CD4-positive, alpha-beta T cell treated with Interleukin-17A for 1 hour (primary cell): ENCODE measurements at regions not wholly inside any gene's neighbourhood (a gene's known extent, or its start where the extent isn't known, plus 50 kb on each side); places are given as distances from the start of the nearest gene placed in this dataset.
"Not testable (repeated sequence)": the region's sequence is repeated elsewhere in the genome, so short reads cannot be mapped to it uniquely, and the experiment has no call there.

Experiments
- DNase-seq: peaks from one replicate; pipeline ENCODE4 v3.0.0-alpha.2; 2020

- not testable (repeated sequence) for DNase-seq
These were observed 82.0 kb upstream of the CMKLR1 start for GRCh38 chr12:108421082-108421481.

GRCh38 chr12:108420421-108420820 is 81.3 kb upstream of the CMKLR1 start:
- DNase-seq: not testable (repeated sequence)

DNA sequence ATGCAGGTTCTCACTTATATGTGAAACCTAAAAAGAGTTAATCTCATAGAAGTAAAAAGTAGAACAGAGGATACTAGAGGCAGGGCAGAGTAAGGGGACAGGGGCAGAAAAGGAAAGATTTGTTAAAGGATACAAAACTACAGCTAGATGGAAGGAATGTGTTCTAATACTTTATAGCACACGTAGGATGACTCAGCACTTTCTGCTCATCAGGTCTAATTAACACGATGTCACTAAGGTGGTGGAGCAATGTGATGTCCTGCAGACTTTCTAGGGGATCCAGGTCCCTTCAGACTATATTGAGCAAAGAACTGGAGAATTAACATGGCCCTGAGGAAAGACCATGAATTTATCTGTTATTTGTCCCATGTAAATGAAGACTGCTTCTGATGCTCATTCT is 80.8 kb upstream of the CMKLR1 start:
- no peak for DNase-seq

DNA sequence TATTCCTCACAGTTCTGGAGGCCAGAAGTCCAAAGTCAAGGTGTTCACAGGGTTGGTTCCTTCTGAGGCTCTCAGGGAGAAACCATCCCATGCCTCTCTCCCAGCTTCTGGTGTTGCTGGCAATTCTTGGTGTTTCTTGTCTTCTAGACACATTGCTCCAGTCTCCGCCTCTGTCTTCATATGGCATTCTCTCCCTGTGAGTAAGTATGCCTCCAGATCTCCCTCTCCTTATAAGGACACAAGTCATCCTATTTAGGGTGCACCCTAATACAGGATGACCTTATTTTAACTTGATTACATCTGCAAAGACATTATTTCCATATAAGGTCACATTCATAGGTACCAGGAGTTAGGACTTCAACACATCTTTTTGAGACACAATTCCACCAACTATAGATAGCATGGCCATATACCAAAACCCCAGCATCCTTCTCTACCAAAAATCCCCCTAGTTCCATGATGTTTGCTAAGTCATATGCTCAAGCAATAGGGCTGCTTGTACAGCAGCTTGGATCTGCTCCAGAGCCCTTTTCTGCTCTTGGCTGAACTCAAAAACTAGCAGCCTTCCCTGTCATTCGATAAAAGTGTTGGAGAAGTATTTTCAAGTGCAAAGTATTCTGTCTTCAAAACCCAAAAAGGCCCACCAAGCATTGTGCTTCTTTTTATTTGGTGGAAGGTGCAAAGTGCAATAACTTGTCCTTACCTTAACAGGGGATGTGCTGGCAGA is 79.2 kb upstream of the CMKLR1 start:
- no peak for DNase-seq

DNA sequence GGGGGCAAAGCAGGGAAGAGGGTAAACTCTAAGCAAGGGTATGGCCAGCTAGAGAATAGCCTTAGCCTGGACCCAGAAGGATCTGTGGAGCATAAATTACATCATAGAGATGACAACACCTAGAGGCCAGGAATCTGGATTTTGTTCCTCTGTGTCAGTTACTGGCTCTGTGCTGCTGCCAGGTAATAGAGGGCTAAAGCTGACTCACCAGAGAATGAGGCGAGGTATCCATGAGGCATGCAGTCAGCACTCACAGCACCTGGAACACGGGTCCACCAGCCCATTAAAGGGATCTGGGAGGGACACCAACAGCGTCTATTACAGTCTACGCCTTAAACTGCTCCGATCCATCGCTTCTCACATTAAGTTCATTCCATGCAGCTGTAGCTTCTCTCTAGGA is 74.9 kb upstream of the CMKLR1 start:
- no peak for DNase-seq

DNA sequence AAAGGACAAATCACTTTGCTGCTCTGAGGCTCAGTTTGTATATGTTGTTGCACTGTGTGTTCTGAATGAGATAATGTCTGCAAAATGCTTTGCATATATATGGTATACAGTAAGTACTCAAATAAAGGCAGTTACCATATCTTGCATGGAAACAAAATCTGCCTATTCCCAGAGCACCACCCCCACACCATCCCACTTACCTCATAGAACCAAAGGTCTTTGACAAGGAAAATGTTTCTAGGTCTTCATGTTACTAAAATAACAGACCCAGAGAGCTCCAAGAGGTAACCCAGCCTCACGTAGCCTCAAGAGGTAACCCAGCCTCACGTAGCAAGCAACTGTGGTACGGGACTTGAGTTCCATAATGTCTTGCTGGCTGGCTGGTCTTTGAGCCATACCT is 71.6 kb upstream of the CMKLR1 start:
- DNase-seq: no peak

DNA sequence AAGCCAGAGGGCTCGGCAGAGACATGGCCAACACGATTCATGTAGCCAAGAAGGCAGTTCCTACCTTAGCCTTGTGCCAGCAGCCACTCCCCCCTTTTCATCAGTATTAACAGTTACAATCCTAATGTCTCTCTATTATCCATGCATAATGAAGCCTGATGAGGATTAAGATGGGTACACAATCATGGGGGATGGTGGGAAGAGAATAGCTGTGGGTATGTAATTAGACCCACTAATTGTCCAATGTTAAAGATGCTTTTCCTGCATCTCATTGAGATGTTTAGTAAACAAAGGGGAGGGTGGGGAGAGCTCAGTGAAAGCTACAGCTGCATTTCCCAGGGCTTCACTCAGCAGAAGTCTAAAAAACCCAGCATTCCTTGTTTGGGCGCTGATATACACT is 70.4 kb upstream of the CMKLR1 start:
- DNase-seq: no peak

GRCh38 chr12:108403952-108404351 is 64.8 kb upstream of the CMKLR1 start:
- DNase-seq: no peak

DNA sequence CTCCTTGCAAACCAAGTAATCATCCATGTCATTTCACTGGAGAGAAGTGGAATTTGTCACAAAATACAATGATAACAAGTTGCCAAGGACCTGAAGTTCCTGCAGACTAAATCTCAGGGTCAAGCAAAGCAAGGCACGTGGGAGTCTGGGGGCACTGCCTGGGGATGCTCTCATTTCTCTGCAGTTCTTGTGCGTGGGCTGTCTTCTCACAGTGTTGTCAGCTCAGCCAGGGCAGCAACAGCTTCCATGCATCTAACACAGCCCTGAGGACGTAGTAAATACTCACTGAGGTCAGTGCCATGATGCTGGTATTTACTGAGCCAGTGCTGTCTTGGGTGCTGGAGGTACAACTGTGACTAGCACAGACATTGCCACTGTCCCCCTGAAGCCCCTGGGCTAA is 62.9 kb upstream of the CMKLR1 start:
- no peak for DNase-seq

DNA sequence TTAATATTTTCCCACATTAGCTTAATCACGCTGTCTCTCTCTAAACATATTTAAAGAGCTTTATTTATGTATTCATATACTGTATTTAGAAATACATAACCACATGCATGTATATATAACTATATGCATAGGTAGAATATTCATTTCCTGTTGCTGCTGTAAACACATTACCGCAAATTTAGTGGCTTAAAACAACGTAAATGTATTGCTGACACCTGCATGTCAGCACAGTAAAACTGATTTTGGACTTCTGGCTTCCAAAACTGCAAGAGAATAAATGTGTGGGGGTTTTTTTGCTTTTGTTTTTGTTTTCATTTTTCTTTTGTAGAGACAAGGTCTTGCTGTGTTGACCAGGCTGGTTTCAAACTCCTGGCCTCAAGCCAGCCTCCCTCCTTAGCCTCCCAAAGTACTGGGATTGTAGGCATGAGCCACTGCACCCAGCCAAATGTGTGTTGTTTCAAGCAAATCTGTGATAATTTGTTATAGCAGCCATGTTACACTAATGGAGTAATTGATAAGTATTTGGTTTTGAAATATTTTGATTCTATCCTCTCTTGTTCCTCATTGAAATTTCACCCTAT is 61.9 kb upstream of the CMKLR1 start:
- no peak for DNase-seq

- no peak for DNase-seq
These were observed 61.4 kb upstream of the CMKLR1 start for GRCh38 chr12:108400481-108400880.

GRCh38 chr12:108400056-108400455 is 60.9 kb upstream of the CMKLR1 start:
- no peak for DNase-seq

GRCh38 chr12:108399514-108399913 is 60.4 kb upstream of the CMKLR1 start:
- DNase-seq: no peak

- no peak for DNase-seq
These were observed 55.1 kb upstream of the CMKLR1 start for GRCh38 chr12:108394196-108394595.

DNA sequence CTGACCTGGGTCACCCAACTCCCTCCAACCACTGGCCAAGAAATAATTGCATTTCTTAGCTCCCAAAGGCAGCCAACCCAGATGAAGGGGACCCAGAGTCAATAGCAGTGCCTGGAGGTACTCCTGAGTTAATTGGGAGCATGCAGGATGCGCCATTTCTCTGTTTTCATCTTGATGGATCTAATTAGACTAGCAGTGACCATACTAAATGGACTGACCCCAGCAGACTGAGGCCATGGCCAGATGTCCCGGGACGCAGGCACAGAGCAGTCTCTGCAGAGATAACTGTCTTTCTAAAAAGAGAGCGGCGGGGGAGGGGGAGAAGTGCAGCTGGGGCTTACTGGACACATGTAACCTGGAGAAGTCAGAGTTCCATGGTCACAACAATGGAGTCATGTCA is 53.2 kb upstream of the CMKLR1 start:
- no peak for DNase-seq

GRCh38 chr12:108390495-108391203 is 51.5 kb upstream of the CMKLR1 start:
- DNase-seq: no peak

DNA sequence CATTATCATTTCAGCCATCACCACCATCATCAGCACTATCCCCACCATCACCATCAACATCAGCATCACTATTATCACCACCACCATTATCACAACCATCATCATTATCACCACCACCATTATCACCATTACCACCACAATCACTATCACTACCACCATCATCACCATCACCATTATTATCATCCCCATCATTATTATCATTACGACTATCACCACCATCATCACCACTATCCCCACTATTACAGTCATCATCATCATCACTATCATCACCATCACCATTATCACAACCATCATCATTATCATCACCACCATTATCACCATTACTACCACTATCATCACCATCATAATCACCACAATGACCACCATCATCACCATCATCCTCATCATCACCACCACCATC is 50.4 kb upstream of the CMKLR1 start:
- DNase-seq: no peak
